CD4-positive, alpha-beta memory T cell (primary cell): ENCODE measurements at regions not wholly inside any gene's neighbourhood (a gene's known extent, or its start where the extent isn't known, plus 50 kb on each side); places are given as distances from the start of the nearest gene placed in this dataset.
"Not testable (repeated sequence)": the region's sequence is repeated elsewhere in the genome, so short reads cannot be mapped to it uniquely, and the experiment has no call there.

ENCODE experiments used
- CTCF ChIA-PET: fragments of 350-600 bp; sonication (Branson Sonifier 250); formaldehyde crosslinking; loops from one replicate; lab custom pipeline; 2021; ENCODE audit warnings: inconsistent platforms; ENCODE audit not compliant: partially characterized antibody; lab: Charles Lee
- POLR2A ChIA-PET: fragments of 350-600 bp; sonication (Branson Sonifier 250); formaldehyde crosslinking; loops from one replicate; lab custom pipeline; 2021; ENCODE audit not compliant: partially characterized antibody; lab: Charles Lee
- DNase-seq, 5 donors: peaks; one replicate each; pipeline versions ENCODE4 v3.0.0 to v3.0.0-alpha.2; 2020 to 2022; ENCODE audit warnings: mixed read lengths in 1 of 5
- H3K27ac ChIP-seq: one replicate; pipeline ENCODE4 v1.7.0; 2013; ENCODE audit warnings: low read depth, low read length
- H3K27me3 ChIP-seq: 2 replicates; pipeline ENCODE4 v1.7.0; 2013; ENCODE audit warnings: mild to moderate bottlenecking, low read length, moderate library complexity; ENCODE audit not compliant: insufficient read depth
- H3K36me3 ChIP-seq: 2 replicates; pipeline ENCODE4 v1.7.0; 2013; ENCODE audit warnings: mild to moderate bottlenecking, low read length, moderate library complexity; ENCODE audit not compliant: insufficient read depth
- H3K4me1 ChIP-seq: 2 replicates; pipeline ENCODE4 v1.7.0; 2013; ENCODE audit warnings: mild to moderate bottlenecking, low read length, moderate library complexity; ENCODE audit not compliant: insufficient read depth
- H3K4me3 ChIP-seq, 2 donors: one replicate each; pipeline ENCODE4 v1.7.0; 2013; ENCODE audit warnings: low read length in 2 of 2, mild to moderate bottlenecking in 1 of 2
- H3K9me3 ChIP-seq, 2 donors: one replicate each; pipeline ENCODE4 v1.7.0; 2013; ENCODE audit warnings: low read length in 2 of 2, control low read depth in 1 of 2; ENCODE audit not compliant: control insufficient read depth in 1 of 2
- H3K27ac Mint-ChIP-seq, 7 donors: one replicate each; pipeline ENCODE4 v1.8.0; 2020 to 2021; ENCODE audit warnings: mixed read lengths in 7 of 7, mild to moderate bottlenecking in 6 of 7, inconsistent platforms in 3 of 7, moderate library complexity in 3 of 7
- H3K27me3 Mint-ChIP-seq, 2 donors: one replicate each; pipeline ENCODE4 v1.8.0; 2020 to 2021; ENCODE audit warnings: mixed read lengths in 2 of 2
- H3K36me3 Mint-ChIP-seq, 2 donors: one replicate each; pipeline ENCODE4 v1.8.0; 2020 to 2021; ENCODE audit warnings: mixed read lengths in 2 of 2, inconsistent platforms in 1 of 2, mild to moderate bottlenecking in 1 of 2
- H3K4me1 Mint-ChIP-seq, 4 donors: one replicate each; pipeline ENCODE4 v1.8.0; 2020 to 2021; ENCODE audit warnings: mixed read lengths in 4 of 4, mild to moderate bottlenecking in 1 of 4
- H3K4me3 Mint-ChIP-seq, 8 donors: one replicate each; pipeline ENCODE4 v1.8.0; 2020 to 2021; ENCODE audit warnings: mixed read lengths in 8 of 8, mild to moderate bottlenecking in 7 of 8, moderate library complexity in 6 of 8, inconsistent platforms in 3 of 8
- H3K9me3 Mint-ChIP-seq, 8 donors: one replicate each; pipeline ENCODE4 v1.8.0; 2020 to 2021; ENCODE audit warnings: mixed read lengths in 8 of 8, mild to moderate bottlenecking in 5 of 8, inconsistent platforms in 3 of 8, moderate library complexity in 1 of 8
- intact Hi-C: fragments of 100-400 bp; cut with micrococcal nuclease; formaldehyde crosslinking; loops from one replicate; pipeline ENCODE4 v1.15.1; 2023

- H3K36me3 Mint-ChIP-seq, H3K9me3 Mint-ChIP-seq, H3K4me1 ChIP-seq, H3K9me3 ChIP-seq, H3K27me3 ChIP-seq, H3K36me3 ChIP-seq, H3K27ac ChIP-seq, intact Hi-C loops, H3K27ac Mint-ChIP-seq, CTCF ChIA-PET, H3K27me3 Mint-ChIP-seq, DNase-seq, H3K4me1 Mint-ChIP-seq, H3K4me3 ChIP-seq, H3K4me3 Mint-ChIP-seq, POLR2A ChIA-PET: not testable (repeated sequence)
These were observed 70.2 kb downstream of the ZNF726 start for GRCh38 chr19:23984911-23985310.

- CTCF ChIA-PET, result no interaction called here
- H3K4me3 Mint-ChIP-seq, result no peak overlapping the region
These were observed 71.9 kb downstream of the ZNF726 start for GRCh38 chr19:23986623-23987022.

DNA sequence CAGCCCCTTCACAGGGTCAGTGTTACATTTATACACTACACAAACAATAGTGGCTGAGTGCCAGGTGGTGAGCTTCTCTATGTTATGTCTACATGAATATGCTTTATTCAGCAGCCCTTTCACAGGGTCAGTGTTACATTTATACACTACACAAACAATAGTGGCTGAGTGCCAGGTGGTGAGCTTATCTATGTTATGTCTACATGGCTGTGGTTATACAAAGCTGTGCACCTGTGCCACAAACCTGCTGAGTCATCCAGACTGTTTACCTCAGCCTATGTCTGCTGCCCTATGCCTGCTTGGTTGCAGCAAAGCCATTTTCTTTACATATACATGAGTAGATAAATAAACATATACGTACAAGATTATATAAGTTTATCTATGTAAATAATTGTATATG is 76.5 kb downstream of the ZNF726 start:
- intact Hi-C loops, result no loop called here
- H3K4me3 Mint-ChIP-seq, result peak overlapping the region in 3 of 8 donors; percentile 45 to 64 (median 54)
- peak; percentile 9 to 48 (median 26) for DNase-seq
- ChIA-PET CTCF (no interaction called here), POLR2A (interaction anchor here (0.5 to 2.5 kb wide), 7 partner anchors 17 to 596 kb away, joined by 3 to 22 read pairs (median 3); partner anchors contain the start of genes ZNF726 and ZNF91)
- Histone ChIP-seq H3K36me3 (no peaks in the 10 kb centered on the region), H3K4me3 (no peak overlapping the region), H3K4me1 (peaks cover 12% of the 10 kb centered on the region), H3K27me3 (no peaks in the 10 kb centered on the region), H3K9me3 (no peaks in the 10 kb centered on the region), H3K27ac (no peak overlapping the region)
- peaks cover 0 to 17% (median 9%) of the 10 kb centered on the region in 8 donors for H3K9me3 Mint-ChIP-seq
- no peaks in the 10 kb centered on the region for H3K36me3 Mint-ChIP-seq
- H3K27me3 Mint-ChIP-seq, result no peaks in the 10 kb centered on the region
- H3K27ac Mint-ChIP-seq, result no peak overlapping the region
- H3K4me1 Mint-ChIP-seq, result peaks cover 12 to 15% (median 14%) of the 10 kb centered on the region in 4 donors

More at GRCh38 chr19:23986623-23987022, 71.9 kb downstream of the ZNF726 start:
- intact Hi-C loops, result no loop called here
- POLR2A ChIA-PET, result no interaction called here
- no peaks in the 10 kb centered on the region for H3K27me3 Mint-ChIP-seq
- no peaks in the 10 kb centered on the region for H3K36me3 ChIP-seq
- H3K4me3 ChIP-seq, result no peak overlapping the region
- H3K27ac ChIP-seq, result no peak overlapping the region
- no peak for DNase-seq
- H3K27me3 ChIP-seq, result no peaks in the 10 kb centered on the region
- peaks cover 3% of the 10 kb centered on the region for H3K4me1 ChIP-seq
- H3K36me3 Mint-ChIP-seq, result no peaks in the 10 kb centered on the region
- no peaks in the 10 kb centered on the region for H3K9me3 ChIP-seq
- H3K9me3 Mint-ChIP-seq, result peaks cover 0 to 4% (median 0%) of the 10 kb centered on the region in 8 donors
- H3K27ac Mint-ChIP-seq, result no peak overlapping the region
- peaks cover 3 to 6% (median 3%) of the 10 kb centered on the region in 4 donors for H3K4me1 Mint-ChIP-seq

- Mint-ChIP-seq H3K27me3 (no peaks in the 10 kb centered on the region), H3K27ac (peak overlapping the region in 4 of 7 donors; percentile 6 to 35 (median 18)), H3K4me1 (peaks cover 13 to 15% (median 14%) of the 10 kb centered on the region in 4 donors), H3K9me3 (peaks cover 5 to 29% (median 20%) of the 10 kb centered on the region in 8 donors), H3K36me3 (no peaks in the 10 kb centered on the region), H3K4me3 (peak overlapping the region in 7 of 8 donors; percentile 2 to 64 (median 53))
- H3K27me3 ChIP-seq, result no peaks in the 10 kb centered on the region
- H3K27ac ChIP-seq, result no peak overlapping the region
- POLR2A ChIA-PET, result interaction anchor here (1.8 to 2.5 kb wide), 2 partner anchors 41 to 78 kb away, joined by 7 to 22 read pairs; partner anchors contain the start of gene ZNF726
- intact Hi-C loops, result loop anchor here (1.0 kb wide), 1 partner anchor 41 kb away; no protein-coding TSS in a partner anchor
- H3K4me3 ChIP-seq, result no peak overlapping the region
- DNase-seq, result peak in 4 of 5 donors; percentile 25 to 44 (median 33)
- H3K9me3 ChIP-seq, result peaks cover 0 to 5% of the 10 kb centered on the region in 2 donors
- H3K4me1 ChIP-seq, result peaks cover 12% of the 10 kb centered on the region
- CTCF ChIA-PET, result interaction anchor here (1.0 kb wide), 1 partner anchor 78 kb away, joined by 4 read pairs; the partner anchor contains the start of gene ZNF726
- H3K36me3 ChIP-seq, result no peaks in the 10 kb centered on the region
These were observed 77.7 kb downstream of the ZNF726 start for GRCh38 chr19:23992348-23992747.

DNA sequence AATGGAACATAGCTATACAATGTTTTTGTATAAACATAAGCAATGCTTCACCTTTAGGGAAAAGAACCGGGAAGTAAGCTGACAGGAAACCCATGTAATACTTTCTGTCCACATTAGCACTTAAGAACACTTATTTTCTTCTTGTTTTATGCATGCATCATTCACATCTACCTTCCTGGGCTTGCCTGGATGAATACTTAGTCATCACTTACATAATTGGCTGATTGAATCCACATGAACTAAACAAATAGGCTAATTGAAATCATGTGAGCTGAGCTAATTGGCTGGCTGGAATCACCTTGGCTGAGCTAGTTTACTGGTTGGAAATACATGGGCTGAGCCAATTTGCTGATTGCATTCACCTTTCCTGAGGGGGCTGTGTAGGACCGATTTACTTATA is 78.8 kb downstream of the ZNF726 start:
- Histone ChIP-seq H3K9me3 (peaks cover 0 to 6% of the 10 kb centered on the region in 2 donors), H3K27me3 (no peaks in the 10 kb centered on the region), H3K4me3 (no peak overlapping the region), H3K4me1 (peaks cover 12% of the 10 kb centered on the region), H3K27ac (no peak overlapping the region), H3K36me3 (no peaks in the 10 kb centered on the region)
- Mint-ChIP-seq H3K27ac (no peak overlapping the region), H3K4me1 (peaks cover 13 to 15% (median 14%) of the 10 kb centered on the region in 4 donors), H3K36me3 (no peaks in the 10 kb centered on the region), H3K4me3 (no peak overlapping the region), H3K9me3 (peaks cover 5 to 38% (median 25%) of the 10 kb centered on the region in 8 donors), H3K27me3 (no peaks in the 10 kb centered on the region)
- no peak for DNase-seq
- POLR2A ChIA-PET, result no interaction called here
- CTCF ChIA-PET, result no interaction called here
- intact Hi-C loops, result no loop called here

- no peak for DNase-seq
These were observed 81.9 kb downstream of the ZNF726 start for GRCh38 chr19:23996549-23996948.

DNA sequence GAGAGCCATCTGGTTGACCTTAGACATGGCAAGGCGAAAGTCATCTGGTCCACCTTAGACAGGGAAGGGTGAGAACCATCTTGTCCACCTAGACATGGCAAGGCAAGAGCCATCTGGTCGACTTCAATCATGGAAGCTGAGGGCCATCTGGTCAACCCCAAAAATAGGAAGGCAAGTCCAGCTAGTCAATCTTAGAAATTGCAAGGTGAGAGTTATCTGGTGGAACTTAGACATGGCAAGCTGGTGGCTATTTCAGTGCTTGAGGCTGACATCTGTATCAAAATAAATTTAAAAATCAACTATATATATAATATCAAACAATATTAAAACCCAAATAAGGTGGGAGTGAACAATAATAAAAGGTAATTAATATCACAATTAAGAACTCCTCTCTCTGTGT is 83.9 kb downstream of the ZNF726 start:
- Histone ChIP-seq H3K27ac (no peak overlapping the region), H3K4me3 (no peak overlapping the region), H3K36me3 (no peaks in the 10 kb centered on the region), H3K27me3 (no peaks in the 10 kb centered on the region), H3K9me3 (peaks cover 0 to 6% of the 10 kb centered on the region in 2 donors), H3K4me1 (no peaks in the 10 kb centered on the region)
- Mint-ChIP-seq H3K27ac (no peak overlapping the region), H3K27me3 (peaks cover 0 to 1% of the 10 kb centered on the region in 2 donors), H3K9me3 (peaks cover 7 to 53% (median 31%) of the 10 kb centered on the region in 8 donors), H3K4me1 (peaks cover 0 to 1% (median 0%) of the 10 kb centered on the region in 4 donors), H3K4me3 (no peak overlapping the region), H3K36me3 (no peaks in the 10 kb centered on the region)
- CTCF ChIA-PET, result no interaction called here
- DNase-seq, result no peak
- intact Hi-C loops, result no loop called here
- POLR2A ChIA-PET, result no interaction called here

More at GRCh38 chr19:23996549-23996948, 81.9 kb downstream of the ZNF726 start:
- no peaks in the 10 kb centered on the region for H3K36me3 ChIP-seq
- H3K4me1 Mint-ChIP-seq, result peaks cover 8 to 12% (median 11%) of the 10 kb centered on the region in 4 donors
- no peaks in the 10 kb centered on the region for H3K27me3 ChIP-seq
- H3K4me3 ChIP-seq, result no peak overlapping the region
- peaks cover 10% of the 10 kb centered on the region for H3K4me1 ChIP-seq
- H3K4me3 Mint-ChIP-seq, result no peak overlapping the region
- H3K36me3 Mint-ChIP-seq, result no peaks in the 10 kb centered on the region
- H3K27ac ChIP-seq, result no peak overlapping the region
- peaks cover 0 to 1% of the 10 kb centered on the region in 2 donors for H3K27me3 Mint-ChIP-seq
- peaks cover 7 to 53% (median 31%) of the 10 kb centered on the region in 8 donors for H3K9me3 Mint-ChIP-seq
- intact Hi-C loops, result no loop called here
- ChIA-PET POLR2A (no interaction called here), CTCF (no interaction called here)
- peaks cover 0 to 6% of the 10 kb centered on the region in 2 donors for H3K9me3 ChIP-seq
- H3K27ac Mint-ChIP-seq, result no peak overlapping the region
